ENCODE measurements at regions not wholly inside any gene's neighbourhood (a gene's known extent, or its start where the extent isn't known, plus 50 kb on each side); places are given as distances from the start of the nearest gene placed in this dataset.

GRCh38 chr15:36256404-36256807 is 323.0 kb upstream of the CDIN1 start:
- no peak for TF ChIP-seq POLR2A (IDR thresholded peaks at IDR 0.05)
- 90 to 97% methylated on average over 1 of the region's 1 CpG for WGBS, 2 donors
- no peak overlapping the region for H3K4me3 ChIP-seq (ENCODE audit: low read depth, poor library complexity, severe bottlenecking)
- intact Hi-C loops (cut with DNase I; ENCODE audit: low total_unique reads): no loop called here
- DNase-seq (ENCODE audit: low spot score in 2 of 2): no peak

- no peak overlapping the region for H3K4me3 ChIP-seq (ENCODE audit: low read depth, poor library complexity, severe bottlenecking)
- TF ChIP-seq CTCF (IDR thresholded peaks at IDR 0.05) (no peak), POLR2A (IDR thresholded peaks at IDR 0.05) (no peak)
- DNase-seq (ENCODE audit: low spot score in 2 of 2): no peak
- 64 to 71% methylated on average over 2 of the region's 2 CpGs for WGBS, 2 donors
- intact Hi-C loops (cut with DNase I; ENCODE audit: low total_unique reads): no loop called here
Observed at GRCh38 chr15:36263666-36264065, 315.8 kb upstream of the CDIN1 start.

- intact Hi-C loops (cut with DNase I; ENCODE audit: low total_unique reads): no loop called here
- H3K4me3 ChIP-seq (ENCODE audit: low read depth, poor library complexity, severe bottlenecking): no peak overlapping the region
- no peak for DNase-seq (ENCODE audit: low spot score in 2 of 2)
- WGBS, 2 donors: 93 to 96% methylated on average over 1 of the region's 1 CpG
- TF ChIP-seq POLR2A (IDR thresholded peaks at IDR 0.05) (no peak), CTCF (IDR thresholded peaks at IDR 0.05) (no peak)
Observed at GRCh38 chr15:36265422-36265821, 314.0 kb upstream of the CDIN1 start.

GRCh38 chr15:36271048-36271447 is 308.4 kb upstream of the CDIN1 start:
- H3K4me3 ChIP-seq (ENCODE audit: low read depth, poor library complexity, severe bottlenecking): no peak overlapping the region
- 84 to 85% methylated on average over 5 of the region's 5 CpGs for WGBS, 2 donors
- intact Hi-C loops (cut with DNase I; ENCODE audit: low total_unique reads): no loop called here
- TF ChIP-seq CTCF (IDR thresholded peaks at IDR 0.05) (no peak), POLR2A (IDR thresholded peaks at IDR 0.05) (no peak)
- no peak for DNase-seq (ENCODE audit: low spot score in 2 of 2)

GRCh38 chr15:36275656-36276055 is 303.8 kb upstream of the CDIN1 start:
- TF ChIP-seq POLR2A (IDR thresholded peaks at IDR 0.05): no peak
- TF ChIP-seq CTCF (IDR thresholded peaks at IDR 0.05): no peak
- WGBS, 2 donors: 47 to 71% methylated on average over 2 of the region's 2 CpGs

GRCh38 chr15:36278219-36278618 is 301.2 kb upstream of the CDIN1 start:
- TF ChIP-seq CTCF (IDR thresholded peaks at IDR 0.05): no peak
- no peak for TF ChIP-seq POLR2A (IDR thresholded peaks at IDR 0.05)
- 75 to 91% methylated on average over 1 of the region's 1 CpG for WGBS, 2 donors
- DNase-seq (ENCODE audit: low spot score in 2 of 2): no peak
- intact Hi-C loops (cut with DNase I; ENCODE audit: low total_unique reads): no loop called here
- H3K4me3 ChIP-seq (ENCODE audit: low read depth, poor library complexity, severe bottlenecking): no peak overlapping the region

More at GRCh38 chr15:36275656-36276055, 303.8 kb upstream of the CDIN1 start:
- intact Hi-C loops (cut with DNase I; ENCODE audit: low total_unique reads): no loop called here
- DNase-seq (ENCODE audit: low spot score in 2 of 2): no peak
- no peak overlapping the region for H3K4me3 ChIP-seq (ENCODE audit: low read depth, poor library complexity, severe bottlenecking)

All from lower leg skin (tissue), 4 donors.